B cell (primary cell): ENCODE measurements at regions not wholly inside any gene's neighbourhood (a gene's known extent, or its start where the extent isn't known, plus 50 kb on each side); places are given as distances from the start of the nearest gene placed in this dataset.

Experiments
- CTCF ChIP-seq: fragments of 200-600 bp; IDR thresholded peaks from one replicate; pipeline ENCODE4 v1.8.0; 2022; ENCODE audit warnings: antibody characterized with exemption, mild to moderate bottlenecking
- EZH2 ChIP-seq: IDR thresholded peaks from 2 replicates; pipeline ENCODE4 v1.6.1; 2012; ENCODE audit warnings: borderline replicate concordance, low read depth, mild to moderate bottlenecking, moderate library complexity, low read length; ENCODE audit not compliant: insufficient read depth, poor library complexity, severe bottlenecking

GRCh38 chr11:92739491-92739890, 230.0 kb upstream of the MTNR1B start:
- TF ChIP-seq CTCF (no peak), EZH2 (no peak)
